PC-3 (cell line): ENCODE measurements at regions not wholly inside any gene's neighbourhood (a gene's known extent, or its start where the extent isn't known, plus 50 kb on each side); places are given as distances from the start of the nearest gene placed in this dataset.

Source experiments
- CTCF ChIP-seq: fragments of 300-600 bp; sonication (generic); conservative IDR thresholded peaks from 2 replicates; pipeline ENCODE4 v1.5.1; 2017; ENCODE audit warnings: antibody characterized with exemption, low read depth, mild to moderate bottlenecking, low read length
- EZH2 ChIP-seq: fragments of 300-600 bp; sonication (generic); IDR thresholded peaks from one replicate; pipeline ENCODE4 v1.6.1; 2017; ENCODE audit warnings: antibody characterized with exemption, mild to moderate bottlenecking, low read length; ENCODE audit not compliant: unreplicated experiment
- EZH2phosphoT487 ChIP-seq: fragments of 300-600 bp; sonication (generic); IDR thresholded peaks from 2 replicates; pipeline ENCODE4 v1.6.1; 2018; ENCODE audit warnings: mild to moderate bottlenecking, antibody characterized with exemption, low read length, borderline replicate concordance

GRCh38 chr18:10099539-10100140, 185.8 kb downstream of the VAPA start:
- no peak for TF ChIP-seq EZH2phosphoT487
- TF ChIP-seq CTCF = no peak
- TF ChIP-seq EZH2 = no peak
